Smooth muscle cell (in vitro differentiated cells): ENCODE measurements at regions not wholly inside any gene's neighbourhood (a gene's known extent, or its start where the extent isn't known, plus 50 kb on each side); places are given as distances from the start of the nearest gene placed in this dataset.

Source experiments
- DNase-seq: peaks from one replicate; lab custom pipeline; 2025; ENCODE audit not compliant: unreplicated experiment; lab: John Stamatoyannopoulos, UW
- H2AFZ ChIP-seq: fragments of 200-600 bp; sonication (generic); 2 replicates; pipeline ENCODE4 v1.6.0; 2016; ENCODE audit warnings: antibody characterized with exemption, low read depth, mild to moderate bottlenecking
- H3F3A ChIP-seq: fragments of 200-600 bp; sonication (generic); 2 replicates; pipeline ENCODE4 v1.6.0; 2017; ENCODE audit warnings: antibody characterized with exemption, low read depth
- H3K27ac ChIP-seq: fragments of 200-600 bp; sonication (generic); 2 replicates; pipeline ENCODE4 v1.5.1; 2016; ENCODE audit warnings: low read depth, mild to moderate bottlenecking
- H3K27me3 ChIP-seq: fragments of 200-600 bp; sonication (generic); 2 replicates; pipeline ENCODE4 v1.6.1; 2016; ENCODE audit warnings: low read depth, mild to moderate bottlenecking
- H3K36me3 ChIP-seq: fragments of 200-600 bp; sonication (generic); 2 replicates; pipeline ENCODE4 v1.5.1; 2016; ENCODE audit warnings: low read depth
- H3K4me1 ChIP-seq: fragments of 200-600 bp; sonication (generic); 2 replicates; pipeline ENCODE4 v1.5.1; 2016; ENCODE audit warnings: low read depth
- H3K4me2 ChIP-seq: fragments of 200-600 bp; sonication (generic); 2 replicates; pipeline ENCODE4 v1.6.0; 2016; ENCODE audit warnings: mild to moderate bottlenecking
- H3K4me3 ChIP-seq: fragments of 200-600 bp; sonication (generic); 2 replicates; pipeline ENCODE4 v1.5.1; 2016; ENCODE audit warnings: mild to moderate bottlenecking
- H3K79me2 ChIP-seq: fragments of 200-600 bp; sonication (generic); 2 replicates; pipeline ENCODE4 v1.6.0; 2016; ENCODE audit warnings: low read depth, mild to moderate bottlenecking
- H3K9ac ChIP-seq: fragments of 200-600 bp; sonication (generic); 2 replicates; pipeline ENCODE4 v1.6.0; 2016; ENCODE audit warnings: low read depth
- H3K9me3 ChIP-seq: fragments of 200-600 bp; sonication (generic); replicated peaks from 2 replicates; pipeline ENCODE4 v1.5.1; 2016; ENCODE audit warnings: low read depth
- H4K20me1 ChIP-seq: fragments of 200-600 bp; sonication (generic); 2 replicates; pipeline ENCODE4 v1.6.0; 2016; ENCODE audit warnings: low read depth
- CTCF ChIP-seq: fragments of 200-600 bp; sonication (generic); IDR thresholded peaks from 2 replicates; pipeline ENCODE4 v1.5.1; 2017; ENCODE audit warnings: borderline replicate concordance, mild to moderate bottlenecking, antibody characterized with exemption; ENCODE audit not compliant: insufficient read depth, poor library complexity, severe bottlenecking
- WGBS: methylation state at CpG from one replicate; pipeline ENCODE4 v1.1.7; 2016; ENCODE audit warnings: low lambda C conversion rate; 5-methylcytosine and 5-hydroxymethylcytosine counted together

GRCh38 chr12:28885928-28886327 is 263.1 kb upstream of the FAR2 start:
- 95% methylated on average over 2 of the region's 2 CpGs for WGBS
- Histone ChIP-seq H3K4me2 (no peak overlapping the region), H3K27ac (no peak overlapping the region), H3K9ac (no peak overlapping the region), H3K4me3 (no peak overlapping the region), H3K9me3 (no peaks in the 10 kb centered on the region), H2AFZ (no peak overlapping the region), H3F3A (no peaks in the 10 kb centered on the region), H3K4me1 (no peaks in the 10 kb centered on the region), H4K20me1 (no peaks in the 10 kb centered on the region), H3K27me3 (no peaks in the 10 kb centered on the region), H3K79me2 (no peaks in the 10 kb centered on the region), H3K36me3 (no peaks in the 10 kb centered on the region)
- DNase-seq, result no peak
- TF ChIP-seq CTCF, result no peak

- no peak overlapping the region for H3K27ac ChIP-seq
- no peak for TF ChIP-seq CTCF
- H3K9ac ChIP-seq, result no peak overlapping the region
- DNase-seq, result no peak
- H3K79me2 ChIP-seq, result no peaks in the 10 kb centered on the region
- H3K36me3 ChIP-seq, result no peaks in the 10 kb centered on the region
- no peaks in the 10 kb centered on the region for H3K4me1 ChIP-seq
- no peaks in the 10 kb centered on the region for H3F3A ChIP-seq
- H4K20me1 ChIP-seq, result no peaks in the 10 kb centered on the region
- no peaks in the 10 kb centered on the region for H3K9me3 ChIP-seq
- H3K4me2 ChIP-seq, result no peak overlapping the region
- H2AFZ ChIP-seq, result no peak overlapping the region
- H3K27me3 ChIP-seq, result no peaks in the 10 kb centered on the region
- no peak overlapping the region for H3K4me3 ChIP-seq
Observed at GRCh38 chr12:28887461-28887990, 261.6 kb upstream of the FAR2 start.

- 84% methylated on average over 4 of the region's 4 CpGs for whole genome bisulfite sequencing
- TF ChIP-seq CTCF, result no peak
- no peak overlapping the region for H3K27ac ChIP-seq
- H3K9me3 ChIP-seq, result no peaks in the 10 kb centered on the region
- H4K20me1 ChIP-seq, result no peaks in the 10 kb centered on the region
- no peak overlapping the region for H3K9ac ChIP-seq
- H3K36me3 ChIP-seq, result no peaks in the 10 kb centered on the region
- H3K4me1 ChIP-seq, result no peaks in the 10 kb centered on the region
- H3K4me3 ChIP-seq, result no peak overlapping the region
- no peak for DNase-seq
- H3K4me2 ChIP-seq, result no peak overlapping the region
- no peaks in the 10 kb centered on the region for H3K27me3 ChIP-seq
- no peak overlapping the region for H2AFZ ChIP-seq
- no peaks in the 10 kb centered on the region for H3F3A ChIP-seq
- no peaks in the 10 kb centered on the region for H3K79me2 ChIP-seq
Observed at GRCh38 chr12:28890664-28891063, 258.4 kb upstream of the FAR2 start.

- H3K4me3 ChIP-seq, result no peak overlapping the region
- H3K36me3 ChIP-seq, result no peaks in the 10 kb centered on the region
- no peaks in the 10 kb centered on the region for H3F3A ChIP-seq
- no peak overlapping the region for H3K9ac ChIP-seq
- H3K9me3 ChIP-seq, result no peaks in the 10 kb centered on the region
- no peak overlapping the region for H3K4me2 ChIP-seq
- no peaks in the 10 kb centered on the region for H4K20me1 ChIP-seq
- no peak overlapping the region for H3K27ac ChIP-seq
- no peaks in the 10 kb centered on the region for H3K27me3 ChIP-seq
- H3K4me1 ChIP-seq, result no peaks in the 10 kb centered on the region
- no peak for TF ChIP-seq CTCF
- no peaks in the 10 kb centered on the region for H3K79me2 ChIP-seq
- DNase-seq, result no peak
- no peak overlapping the region for H2AFZ ChIP-seq
Observed at GRCh38 chr12:28891126-28891525, 258.0 kb upstream of the FAR2 start.
